HepG2 (cell line): ENCODE measurements at regions not wholly inside any gene's neighbourhood (a gene's known extent, or its start where the extent isn't known, plus 50 kb on each side); places are given as distances from the start of the nearest gene placed in this dataset.

Source experiments
- ATAC-seq: fragments of 200-7000 bp; cut with Tn5 transposase; 3 replicates; pipeline ENCODE4 v1.9.1; 2020; ENCODE audit warnings: mild to moderate bottlenecking, moderate library complexity
- BruUV-seq: library from RNA; stranded (reverse); fragments of 400-500 nt; replicated peaks from 2 replicates; lab custom pipeline; 2021; lab: Mats Ljungman, UMichigan
- CTCF ChIA-PET: fragments of 300-600 bp; formaldehyde crosslinking; extraction: SDS; loops from one replicate; lab custom pipeline; 2021; ENCODE audit warnings: low total read pairs, inconsistent platforms, low intra/inter-chr PET ratio; lab: Yijun Ruan, JAX
- POLR2A ChIA-PET: fragments of 350-600 bp; sonication (Branson Sonifier 250); formaldehyde crosslinking; loops from one replicate; lab custom pipeline; 2020; ENCODE audit warnings: antibody characterized with exemption, inconsistent platforms; lab: Yijun Ruan, JAX
- DNase-seq: peaks from one replicate; pipeline ENCODE4 v3.0.0-alpha.2; 2015; ENCODE audit warnings: low spot score
- FAIRE-seq: peaks from 3 replicates; lab custom pipeline; 2011; peaks lifted over from hg19 to GRCh38; lab: Jason Lieb, UNC
- H2AFZ ChIP-seq: one replicate; pipeline ENCODE4 v1.6.1; 2011; ENCODE audit warnings: low read length, inconsistent platforms
- H3K27ac ChIP-seq: fragments of 300-600 bp; 3 replicates; pipeline ENCODE4 v1.8.0; 2011; ENCODE audit warnings: mixed run types, mild to moderate bottlenecking, mixed read lengths, low read length, inconsistent platforms; ENCODE audit not compliant: insufficient read depth; ENCODE audit errors: extremely low read length
- H3K27me3 ChIP-seq, 2 experiments: fragments of 200-600 bp in 1 of 2; 2 replicates in 1 of 2; 3 replicates in 1 of 2; pipeline versions ENCODE4 v1.6.0 to v1.8.0; 2011; ENCODE audit warnings: low read length in 2 of 2, mild to moderate bottlenecking in 2 of 2, moderate library complexity in 2 of 2, inconsistent platforms in 1 of 2; ENCODE audit not compliant: insufficient read depth in 2 of 2, control insufficient read depth in 1 of 2
- H3K36me3 ChIP-seq, 2 experiments: fragments of 200-600 bp in 1 of 2; replicated peaks in 1 of 2; 2 replicates in 1 of 2; 3 replicates in 1 of 2; pipeline versions ENCODE4 v1.5.1 to v1.8.0; 2011; ENCODE audit warnings: low read length in 2 of 2, inconsistent platforms in 1 of 2; ENCODE audit not compliant: insufficient read depth in 2 of 2, control insufficient read depth in 1 of 2
- H3K4me1 ChIP-seq: 2 replicates; pipeline ENCODE4 v1.5.1; 2012; ENCODE audit warnings: low read length, inconsistent platforms; ENCODE audit not compliant: insufficient read depth
- H3K4me2 ChIP-seq: 2 replicates; pipeline ENCODE4 v1.6.0; 2011; ENCODE audit warnings: low read depth, low read length, inconsistent platforms
- H3K4me3 ChIP-seq, 3 experiments: fragments of 200-600 bp in 1 of 3; sonication (generic), shearing (Covaris generic) in 1 of 3; replicated peaks in 1 of 3; 2 replicates each; pipeline ENCODE4 v1.5.1; 2011 to 2016; ENCODE audit warnings: low read length in 3 of 3, inconsistent platforms in 2 of 3, low read depth in 2 of 3, mild to moderate bottlenecking in 2 of 3, control low read depth in 1 of 3, mixed read lengths in 1 of 3; ENCODE audit not compliant: insufficient read depth in 1 of 3
- H3K79me2 ChIP-seq: one replicate; pipeline ENCODE4 v1.6.1; 2011; ENCODE audit warnings: low read length, inconsistent platforms; ENCODE audit not compliant: insufficient read depth
- H3K9ac ChIP-seq: 2 replicates; pipeline ENCODE4 v1.6.0; 2011; ENCODE audit warnings: mild to moderate bottlenecking, low read depth, low read length, inconsistent platforms; ENCODE audit not compliant: insufficient read depth
- H3K9me3 ChIP-seq: 2 replicates; pipeline ENCODE4 v1.5.1; 2012; ENCODE audit warnings: mild to moderate bottlenecking, low read length
- H4K20me1 ChIP-seq: 2 replicates; pipeline ENCODE4 v1.6.0; 2011; ENCODE audit warnings: inconsistent platforms, mild to moderate bottlenecking, low read length, moderate library complexity; ENCODE audit not compliant: insufficient read depth
- HMG20A ChIP-seq: IDR thresholded peaks from 2 replicates; pipeline ENCODE4 v1.6.1; 2016; ENCODE audit warnings: borderline replicate concordance
- ZMYM3 ChIP-seq: sonication (generic); formaldehyde crosslinking; IDR thresholded peaks from 2 replicates; pipeline ENCODE4 v1.5.1; 2020; ENCODE audit warnings: mild to moderate bottlenecking, missing genetic modification reagents
- ZNF577 ChIP-seq: sonication (generic); formaldehyde crosslinking; IDR thresholded peaks from 2 replicates; pipeline ENCODE4 v1.4.0; 2020; ENCODE audit warnings: mild to moderate bottlenecking, low read depth, missing genetic modification reagents, borderline replicate concordance
- ZNF646 ChIP-seq: sonication (generic); formaldehyde crosslinking; IDR thresholded peaks from 2 replicates; pipeline ENCODE4 v1.9.0; 2021; ENCODE audit warnings: mild to moderate bottlenecking, missing genetic modification reagents
- WGBS: methylation state at CpG from one replicate; pipeline ENCODE4 v1.1.6; 2017; ENCODE audit warnings: low lambda C conversion rate; 5-methylcytosine and 5-hydroxymethylcytosine counted together
- in situ Hi-C: cut with HindIII; loops from 2 replicates; pipeline ENCODE4 v1.10.0; 2017; ENCODE audit warnings: low pct_unique_long_range_greater_than_20kb; ENCODE audit not compliant: extremely low pct_ligation_motif_present
- intact Hi-C: fragments of 100-400 bp; cut with micrococcal nuclease; formaldehyde crosslinking; loops from one replicate; pipeline ENCODE4 v1.10.0; 2022; ENCODE audit not compliant: unreplicated experiment
- TF ChIP-seq, protein P1 (sequence below): sonication (generic); formaldehyde crosslinking; IDR thresholded peaks from 2 replicates; pipeline ENCODE4 v1.4.0; 2020; ENCODE audit warnings: low read depth, mild to moderate bottlenecking, missing genetic modification reagents
- TF ChIP-seq, protein P2 (sequence below): sonication (generic); formaldehyde crosslinking; IDR thresholded peaks from 2 replicates; pipeline ENCODE4 v1.4.0; 2020; ENCODE audit warnings: missing genetic modification reagents

GRCh38 chr18:44592639-44593038 lies 88.0 kb upstream of the SETBP1 start:
- FAIRE-seq (no peak), ATAC-seq (no peak), DNase-seq (no peak)
- H3K36me3 ChIP-seq: no peaks in the 10 kb centered on the region
- H3K4me1 ChIP-seq: no peaks in the 10 kb centered on the region
- no peak overlapping the region for H2AFZ ChIP-seq
- no peaks in the 10 kb centered on the region for H3K27me3 ChIP-seq
- H4K20me1 ChIP-seq: no peaks in the 10 kb centered on the region
- H3K4me2 ChIP-seq: no peak overlapping the region
- in situ Hi-C loops: no loop called here
- H3K27ac ChIP-seq: no peak overlapping the region
- H3K79me2 ChIP-seq: no peaks in the 10 kb centered on the region
- intact Hi-C loops: no loop called here
- 0% methylated on average over 2 of the region's 2 CpGs for WGBS
- ChIA-PET POLR2A (no interaction called here), CTCF (no interaction called here)
- no peaks in the 10 kb centered on the region for H3K9me3 ChIP-seq
- H3K4me3 ChIP-seq: no peak overlapping the region
- no peak overlapping the region for H3K9ac ChIP-seq
- BruUV-seq: no TSS peak
- TF ChIP-seq, protein P1, sequence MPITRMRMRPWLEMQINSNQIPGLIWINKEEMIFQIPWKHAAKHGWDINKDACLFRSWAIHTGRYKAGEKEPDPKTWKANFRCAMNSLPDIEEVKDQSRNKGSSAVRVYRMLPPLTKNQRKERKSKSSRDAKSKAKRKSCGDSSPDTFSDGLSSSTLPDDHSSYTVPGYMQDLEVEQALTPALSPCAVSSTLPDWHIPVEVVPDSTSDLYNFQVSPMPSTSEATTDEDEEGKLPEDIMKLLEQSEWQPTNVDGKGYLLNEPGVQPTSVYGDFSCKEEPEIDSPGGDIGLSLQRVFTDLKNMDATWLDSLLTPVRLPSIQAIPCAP: no peak

GRCh38 chr18:44594799-44595467 lies 85.8 kb upstream of the SETBP1 start:
- Histone ChIP-seq H3K9me3 (no peaks in the 10 kb centered on the region), H3K4me2 (no peak overlapping the region), H3K36me3 (no peaks in the 10 kb centered on the region), H3K9ac (no peak overlapping the region), H3K4me3 (no peak overlapping the region), H4K20me1 (no peaks in the 10 kb centered on the region), H3K27ac (no peak overlapping the region), H3K27me3 (no peaks in the 10 kb centered on the region), H3K79me2 (no peaks in the 10 kb centered on the region), H3K4me1 (no peaks in the 10 kb centered on the region), H2AFZ (no peak overlapping the region)
- BruUV-seq: no TSS peak
- ChIA-PET POLR2A (no interaction called here), CTCF (no interaction called here)
- in situ Hi-C loops (no loop called here), intact Hi-C loops (no loop called here)
- ATAC-seq: no peak
- FAIRE-seq: no peak
- TF ChIP-seq, protein P2, sequence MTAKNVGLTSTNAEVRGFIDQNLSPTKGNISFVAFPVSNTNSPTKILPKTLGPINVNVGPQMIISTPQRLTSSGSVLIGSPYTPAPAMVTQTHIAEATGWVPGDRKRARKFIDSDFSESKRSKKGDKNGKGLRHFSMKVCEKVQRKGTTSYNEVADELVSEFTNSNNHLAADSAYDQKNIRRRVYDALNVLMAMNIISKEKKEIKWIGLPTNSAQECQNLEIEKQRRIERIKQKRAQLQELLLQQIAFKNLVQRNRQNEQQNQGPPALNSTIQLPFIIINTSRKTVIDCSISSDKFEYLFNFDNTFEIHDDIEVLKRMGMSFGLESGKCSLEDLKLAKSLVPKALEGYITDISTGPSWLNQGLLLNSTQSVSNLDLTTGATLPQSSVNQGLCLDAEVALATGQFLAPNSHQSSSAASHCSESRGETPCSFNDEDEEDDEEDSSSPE (CRISPR knock-in tag): no peak
- no peak for TF ChIP-seq ZMYM3
- TF ChIP-seq ZNF577 (CRISPR knock-in tag): no peak
- TF ChIP-seq HMG20A (CRISPR knock-in tag): no peak
- no peak for TF ChIP-seq ZNF646 (CRISPR knock-in tag)
- WGBS: 0% methylated on average over 3 of the region's 3 CpGs
- no peak for DNase-seq
